ENCODE measurements at regions not wholly inside any gene's neighbourhood (a gene's known extent, or its start where the extent isn't known, plus 50 kb on each side); places are given as distances from the start of the nearest gene placed in this dataset.

DNA sequence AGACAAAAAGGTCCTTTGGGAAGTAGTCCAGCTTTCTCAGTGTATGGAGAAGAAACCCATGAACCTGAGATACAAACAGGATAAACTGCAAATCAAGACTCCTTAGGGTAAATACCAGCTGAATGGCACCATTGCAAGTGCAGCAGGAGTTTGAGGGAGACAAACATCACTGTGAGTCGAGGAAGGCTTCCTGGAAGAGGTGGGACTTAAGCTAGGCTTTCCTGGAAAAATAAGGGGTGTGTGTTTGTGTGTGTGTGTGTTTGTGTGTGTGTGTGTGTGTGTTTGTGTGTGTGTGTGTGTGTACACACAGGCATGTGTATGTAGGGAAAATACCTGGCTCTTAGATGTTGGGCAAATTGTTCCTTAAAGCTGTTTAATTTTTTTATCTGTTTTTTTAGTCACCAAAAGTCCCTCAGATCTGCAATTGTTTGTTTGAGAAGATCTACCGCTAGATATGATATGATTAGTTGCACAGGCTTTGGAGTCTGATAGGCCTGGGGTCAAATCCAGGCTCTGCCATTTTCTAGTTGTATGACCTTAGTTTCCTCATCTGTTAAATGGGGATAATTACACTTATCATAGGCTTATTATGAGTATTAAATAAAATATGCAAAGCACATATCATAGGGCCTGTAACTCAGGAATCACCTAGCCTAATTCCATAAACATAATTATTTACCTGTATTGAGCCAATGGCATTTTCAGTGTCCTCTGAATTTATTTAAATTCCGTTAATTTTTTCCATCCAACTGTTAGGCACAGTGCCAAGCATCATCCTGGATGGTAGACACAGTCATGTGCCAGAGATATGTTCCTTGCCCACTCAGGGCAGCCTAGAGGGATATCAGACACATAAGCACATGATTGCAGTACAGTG is 85.6 kb upstream of the EED start:
- peaks cover 4% of the 10 kb centered on the region for H3K4me1 Mint-ChIP-seq
- peaks cover 11% of the 10 kb centered on the region for H3K27me3 Mint-ChIP-seq (ENCODE audit: low read depth, poor library complexity)
- TF ChIP-seq, protein P1, sequence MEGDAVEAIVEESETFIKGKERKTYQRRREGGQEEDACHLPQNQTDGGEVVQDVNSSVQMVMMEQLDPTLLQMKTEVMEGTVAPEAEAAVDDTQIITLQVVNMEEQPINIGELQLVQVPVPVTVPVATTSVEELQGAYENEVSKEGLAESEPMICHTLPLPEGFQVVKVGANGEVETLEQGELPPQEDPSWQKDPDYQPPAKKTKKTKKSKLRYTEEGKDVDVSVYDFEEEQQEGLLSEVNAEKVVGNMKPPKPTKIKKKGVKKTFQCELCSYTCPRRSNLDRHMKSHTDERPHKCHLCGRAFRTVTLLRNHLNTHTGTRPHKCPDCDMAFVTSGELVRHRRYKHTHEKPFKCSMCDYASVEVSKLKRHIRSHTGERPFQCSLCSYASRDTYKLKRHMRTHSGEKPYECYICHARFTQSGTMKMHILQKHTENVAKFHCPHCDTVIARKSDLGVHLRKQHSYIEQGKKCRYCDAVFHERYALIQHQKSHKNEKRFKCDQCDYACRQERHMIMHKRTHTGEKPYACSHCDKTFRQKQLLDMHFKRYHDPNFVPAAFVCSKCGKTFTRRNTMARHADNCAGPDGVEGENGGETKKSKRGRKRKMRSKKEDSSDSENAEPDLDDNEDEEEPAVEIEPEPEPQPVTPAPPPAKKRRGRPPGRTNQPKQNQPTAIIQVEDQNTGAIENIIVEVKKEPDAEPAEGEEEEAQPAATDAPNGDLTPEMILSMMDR (IDR thresholded peaks at IDR 0.05), result no peak
- no peak overlapping the region for H3K4me3 Mint-ChIP-seq
- no peak overlapping the region for H3K27ac Mint-ChIP-seq
- no peaks in the 10 kb centered on the region for H3K9me3 Mint-ChIP-seq
- no peaks in the 10 kb centered on the region for H3K36me3 Mint-ChIP-seq (ENCODE audit: low read depth)
- DNase-seq, result no peak

DNA sequence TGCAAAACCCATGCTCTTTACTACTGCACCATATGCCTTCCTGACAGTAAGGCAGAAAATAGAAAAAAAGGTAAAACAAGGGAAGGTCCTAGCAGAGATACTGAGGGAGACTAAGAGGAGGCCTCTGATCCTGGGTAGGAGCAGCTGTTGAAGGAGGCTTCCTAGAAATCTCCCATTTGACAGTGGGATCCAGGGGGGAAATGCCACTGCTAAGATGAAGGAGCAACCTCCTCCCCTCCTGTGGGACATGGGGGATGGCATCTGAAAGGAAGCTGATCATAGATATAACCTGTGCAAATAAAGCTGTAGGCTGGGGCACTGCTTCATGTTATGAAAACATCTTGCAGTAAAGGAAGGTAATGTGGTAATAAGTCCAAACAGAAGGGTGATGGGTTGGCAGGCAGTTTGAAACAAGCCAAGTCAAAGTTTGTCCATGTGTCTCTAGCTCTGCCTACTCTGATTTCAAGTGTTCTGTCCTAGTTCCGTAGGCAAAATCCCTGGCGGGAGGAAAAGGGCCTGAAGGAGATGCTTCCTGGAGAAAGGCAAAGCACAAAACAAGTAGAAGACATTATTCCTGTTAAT is 86.7 kb upstream of the EED start:
- no peak overlapping the region for H3K27ac Mint-ChIP-seq
- DNase-seq, result no peak
- no peak overlapping the region for H3K4me3 Mint-ChIP-seq
- H3K9me3 Mint-ChIP-seq, result no peaks in the 10 kb centered on the region
- H3K4me1 Mint-ChIP-seq, result peaks cover 4% of the 10 kb centered on the region
- no peaks in the 10 kb centered on the region for H3K36me3 Mint-ChIP-seq (ENCODE audit: low read depth)
- H3K27me3 Mint-ChIP-seq (ENCODE audit: low read depth, poor library complexity), result peaks cover 3% of the 10 kb centered on the region
- TF ChIP-seq, protein P1 (IDR thresholded peaks at IDR 0.05), result no peak

DNA sequence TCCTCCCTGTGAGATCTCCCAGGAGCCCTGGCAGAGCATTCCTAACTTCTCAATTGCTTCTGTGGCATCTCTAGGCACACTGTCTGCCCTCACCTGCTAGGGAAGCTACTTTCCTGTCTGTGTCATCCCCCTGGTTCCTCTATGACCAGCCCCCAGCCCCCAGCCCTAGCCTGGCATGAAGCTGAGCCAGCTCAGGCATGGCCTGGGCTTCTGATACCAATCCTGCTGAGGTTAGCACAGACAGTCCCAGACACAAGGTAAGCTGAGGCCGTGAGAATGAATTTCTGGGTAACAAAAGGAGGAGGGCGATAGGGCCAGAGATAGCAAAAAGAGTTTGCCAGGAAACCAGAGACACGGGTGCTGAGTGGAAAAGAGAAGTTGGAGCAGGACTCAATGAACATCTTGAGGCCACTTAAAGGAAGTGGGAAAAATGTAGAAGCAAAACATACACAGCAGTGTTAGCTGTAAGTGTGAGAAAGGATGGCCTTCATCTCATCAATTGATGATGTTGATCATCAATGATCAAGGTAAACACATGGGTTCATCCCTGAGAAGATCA is 87.6 kb upstream of the PICALM start:
- H3K4me1 Mint-ChIP-seq, result peaks cover 8% of the 10 kb centered on the region
- TF ChIP-seq, protein P1 (IDR thresholded peaks at IDR 0.05), result no peak
- peaks cover 3% of the 10 kb centered on the region for H3K27me3 Mint-ChIP-seq (ENCODE audit: low read depth, poor library complexity)
- DNase-seq, result no peak
- no peak overlapping the region for H3K4me3 Mint-ChIP-seq
- H3K27ac Mint-ChIP-seq, result peak overlapping the region; percentile 24
- H3K36me3 Mint-ChIP-seq (ENCODE audit: low read depth), result no peaks in the 10 kb centered on the region
- H3K9me3 Mint-ChIP-seq, result no peaks in the 10 kb centered on the region

DNA sequence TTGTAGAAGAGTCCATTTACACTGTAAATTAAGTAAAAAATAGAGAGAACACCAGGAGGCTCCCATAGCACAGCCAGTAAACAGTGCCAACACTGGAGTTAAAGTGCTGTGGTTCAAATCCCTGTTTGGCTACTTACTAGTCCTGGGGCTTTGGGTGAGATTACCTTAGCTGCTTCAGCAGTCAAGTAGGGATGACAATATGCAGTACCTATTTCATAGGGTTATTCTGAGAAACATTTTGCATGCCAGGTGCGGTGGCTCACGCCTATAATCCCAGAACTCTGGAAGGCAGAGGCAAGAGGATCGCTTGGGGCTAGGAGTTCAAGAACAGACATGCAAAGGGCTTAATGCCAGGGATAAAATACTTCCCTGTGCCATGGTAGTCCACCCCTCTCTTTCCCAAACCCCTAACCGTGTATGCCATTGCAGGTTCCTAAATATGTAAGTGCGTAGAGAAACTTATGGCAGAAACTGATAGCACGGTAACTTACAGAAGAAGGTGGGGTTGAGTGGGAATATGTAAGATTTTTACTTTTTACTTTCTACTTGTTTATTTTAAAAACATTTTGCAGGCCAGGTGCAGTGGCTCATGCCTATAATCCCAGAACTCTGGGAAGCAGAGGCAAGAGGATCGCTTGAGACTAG is 86.4 kb upstream of the PICALM start:
- H3K4me1 Mint-ChIP-seq, result peaks cover 17% of the 10 kb centered on the region
- H3K36me3 Mint-ChIP-seq (ENCODE audit: low read depth), result no peaks in the 10 kb centered on the region
- DNase-seq, result no peak
- H3K4me3 Mint-ChIP-seq, result no peak overlapping the region
- no peak overlapping the region for H3K27ac Mint-ChIP-seq
- no peaks in the 10 kb centered on the region for H3K9me3 Mint-ChIP-seq
- TF ChIP-seq, protein P1 (IDR thresholded peaks at IDR 0.05), result no peak
- peaks cover 3% of the 10 kb centered on the region for H3K27me3 Mint-ChIP-seq (ENCODE audit: low read depth, poor library complexity)

DNA sequence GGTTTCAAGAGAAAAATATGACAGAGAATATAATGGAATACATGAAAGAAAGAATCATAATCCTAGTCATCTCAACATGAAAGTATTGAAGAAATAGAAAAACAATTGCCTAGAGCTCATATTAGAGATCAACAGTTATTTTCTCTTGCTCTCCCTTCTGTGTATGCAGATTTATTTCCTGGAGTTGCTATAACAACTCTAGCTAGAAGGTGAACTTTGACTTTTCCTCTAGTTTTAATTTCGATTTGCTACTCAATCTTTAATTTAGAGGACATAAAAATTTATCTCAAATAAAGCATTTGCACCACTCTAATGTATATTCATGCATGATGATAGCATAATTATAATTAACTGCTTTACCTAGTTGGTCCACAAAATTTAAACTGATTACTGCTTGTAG is 84.6 kb upstream of the PICALM start:
- H3K4me1 Mint-ChIP-seq, result peaks cover 17% of the 10 kb centered on the region
- H3K27ac Mint-ChIP-seq, result no peak overlapping the region
- H3K27me3 Mint-ChIP-seq (ENCODE audit: low read depth, poor library complexity), result no peaks in the 10 kb centered on the region
- TF ChIP-seq, protein P1 (IDR thresholded peaks at IDR 0.05), result no peak
- no peak overlapping the region for H3K4me3 Mint-ChIP-seq
- no peaks in the 10 kb centered on the region for H3K36me3 Mint-ChIP-seq (ENCODE audit: low read depth)
- no peak for DNase-seq
- H3K9me3 Mint-ChIP-seq, result no peaks in the 10 kb centered on the region

All from nephron progenitor cell (in vitro differentiated cells).